PC-3 (cell line): ENCODE measurements at regions not wholly inside any gene's neighbourhood (a gene's known extent, or its start where the extent isn't known, plus 50 kb on each side); places are given as distances from the start of the nearest gene placed in this dataset.

ENCODE experiments used
- ATAC-seq: fragments of 200-7000 bp; cut with Tn5 transposase; 2 replicates; pipeline ENCODE4 v1.9.1; 2020; ENCODE audit warnings: mild to moderate bottlenecking, moderate library complexity
- BruUV-seq: library from RNA; stranded (reverse); fragments of 400-500 nt; replicated peaks from 2 replicates; lab custom pipeline; 2021; lab: Mats Ljungman, UMichigan
- CTCF ChIA-PET: fragments of 300-600 bp; sonication (Branson Sonifier 250); formaldehyde crosslinking; loops from one replicate; lab custom pipeline; 2022; ENCODE audit warnings: antibody characterized with exemption; lab: Charles Lee
- POLR2A ChIA-PET: fragments of 300-600 bp; sonication (Branson Sonifier 250); formaldehyde crosslinking; loops from one replicate; lab custom pipeline; 2022; ENCODE audit warnings: antibody characterized with exemption; ENCODE audit not compliant: unreplicated experiment; lab: Charles Lee
- DNase-seq: peaks from one replicate; pipeline ENCODE4 v3.0.0-alpha.2; 2015
- H2AFZ ChIP-seq: fragments of 300-600 bp; sonication (generic); 2 replicates; pipeline ENCODE4 v1.6.0; 2016; ENCODE audit warnings: antibody characterized with exemption, low read length
- H3F3A ChIP-seq: fragments of 300-600 bp; sonication (generic); one replicate; pipeline ENCODE4 v1.6.0; 2017; ENCODE audit warnings: antibody characterized with exemption, low read length, control low read depth, mild to moderate bottlenecking; ENCODE audit not compliant: unreplicated experiment
- H3K27ac ChIP-seq: fragments of 300-600 bp; sonication (generic); 2 replicates; pipeline ENCODE4 v1.5.1; 2016; ENCODE audit warnings: mild to moderate bottlenecking, low read length
- H3K27me3 ChIP-seq: fragments of 300-600 bp; sonication (generic); 2 replicates; pipeline ENCODE4 v1.6.1; 2016; ENCODE audit warnings: low read length, mixed read lengths
- H3K36me3 ChIP-seq: fragments of 300-600 bp; sonication (generic); 2 replicates; pipeline ENCODE4 v1.6.1; 2016; ENCODE audit warnings: low read depth, mixed run types, low read length, mixed read lengths
- H3K4me1 ChIP-seq: fragments of 300-600 bp; sonication (generic); 2 replicates; pipeline ENCODE4 v1.5.1; 2016; ENCODE audit warnings: low read length; ENCODE audit not compliant: insufficient read depth
- H3K4me2 ChIP-seq: fragments of 300-600 bp; sonication (generic); 2 replicates; pipeline ENCODE4 v1.6.0; 2016; ENCODE audit warnings: low read length
- H3K4me3 ChIP-seq: fragments of 300-600 bp; sonication (generic); 2 replicates; pipeline ENCODE4 v1.5.1; 2016; ENCODE audit warnings: mild to moderate bottlenecking, low read length, mixed read lengths
- H3K79me2 ChIP-seq: fragments of 300-600 bp; sonication (generic); 2 replicates; pipeline ENCODE4 v1.6.1; 2017; ENCODE audit warnings: low read length, mixed read lengths
- H3K9ac ChIP-seq: fragments of 300-600 bp; sonication (generic); 2 replicates; pipeline ENCODE4 v1.6.0; 2016; ENCODE audit warnings: mild to moderate bottlenecking, low read length
- H3K9me2 ChIP-seq: fragments of 300-600 bp; sonication (generic); replicated peaks from 2 replicates; pipeline ENCODE4 v1.6.1; 2016; ENCODE audit warnings: mixed run types, low read length, mixed read lengths
- H3K9me3 ChIP-seq: fragments of 300-600 bp; sonication (generic); 2 replicates; pipeline ENCODE4 v1.6.1; 2016; ENCODE audit warnings: low read length, mixed read lengths
- H4K20me1 ChIP-seq: fragments of 300-600 bp; sonication (generic); 2 replicates; pipeline ENCODE4 v1.6.1; 2016; ENCODE audit warnings: low read length, mixed read lengths
- CTCF ChIP-seq: fragments of 300-600 bp; sonication (generic); conservative IDR thresholded peaks from 2 replicates; pipeline ENCODE4 v1.5.1; 2017; ENCODE audit warnings: antibody characterized with exemption, low read depth, mild to moderate bottlenecking, low read length
- EZH2 ChIP-seq: fragments of 300-600 bp; sonication (generic); IDR thresholded peaks from one replicate; pipeline ENCODE4 v1.6.1; 2017; ENCODE audit warnings: antibody characterized with exemption, mild to moderate bottlenecking, low read length; ENCODE audit not compliant: unreplicated experiment
- EZH2phosphoT487 ChIP-seq: fragments of 300-600 bp; sonication (generic); IDR thresholded peaks from 2 replicates; pipeline ENCODE4 v1.6.1; 2018; ENCODE audit warnings: mild to moderate bottlenecking, antibody characterized with exemption, low read length, borderline replicate concordance
- intact Hi-C: fragments of 100-400 bp; cut with micrococcal nuclease; formaldehyde crosslinking; loops from 2 replicates; pipeline ENCODE4 v1.9.0; 2023

GRCh38 chr1:60423146-60423780, 349.7 kb upstream of the C1orf87 start:
- no peak overlapping the region for H3K4me3 ChIP-seq
- H2AFZ ChIP-seq = no peak overlapping the region
- H3K36me3 ChIP-seq = no peaks in the 10 kb centered on the region
- DNase-seq (no peak), ATAC-seq (no peak)
- H3K79me2 ChIP-seq = no peaks in the 10 kb centered on the region
- no peaks in the 10 kb centered on the region for H3K27me3 ChIP-seq
- no peak overlapping the region for H3K9ac ChIP-seq
- H3K27ac ChIP-seq = no peak overlapping the region
- POLR2A ChIA-PET = no interaction called here
- no peak overlapping the region for H3K4me2 ChIP-seq
- H3F3A ChIP-seq = no peaks in the 10 kb centered on the region
- no peaks in the 10 kb centered on the region for H3K9me3 ChIP-seq
- intact Hi-C loops = no loop called here
- no peaks in the 10 kb centered on the region for H3K9me2 ChIP-seq
- no peaks in the 10 kb centered on the region for H4K20me1 ChIP-seq
- H3K4me1 ChIP-seq = no peaks in the 10 kb centered on the region
- TF ChIP-seq CTCF (no peak), EZH2 (no peak), EZH2phosphoT487 (no peak)
- CTCF ChIA-PET = no interaction called here
- BruUV-seq = no TSS peak

GRCh38 chr1:60421965-60422364, 348.4 kb upstream of the C1orf87 start:
- Histone ChIP-seq H3K4me3 (no peak overlapping the region), H3K4me2 (no peak overlapping the region), H3K9me3 (no peaks in the 10 kb centered on the region), H3K9me2 (no peaks in the 10 kb centered on the region), H2AFZ (no peak overlapping the region), H3K27me3 (no peaks in the 10 kb centered on the region), H3K79me2 (no peaks in the 10 kb centered on the region), H3K36me3 (no peaks in the 10 kb centered on the region), H3K9ac (no peak overlapping the region), H3F3A (no peaks in the 10 kb centered on the region), H4K20me1 (no peaks in the 10 kb centered on the region), H3K27ac (no peak overlapping the region), H3K4me1 (no peaks in the 10 kb centered on the region)
- ChIA-PET CTCF (no interaction called here), POLR2A (interaction anchor here (0.7 kb wide), 1 partner anchor 727 kb away, joined by 3 read pairs; no protein-coding TSS in a partner anchor)
- DNase-seq = no peak
- TF ChIP-seq CTCF (no peak), EZH2phosphoT487 (no peak), EZH2 (no peak)
- BruUV-seq = no TSS peak
- intact Hi-C loops = no loop called here
- ATAC-seq = no peak

- Histone ChIP-seq H3K36me3 (no peaks in the 10 kb centered on the region), H3K9me3 (no peaks in the 10 kb centered on the region), H3K9ac (no peak overlapping the region), H3K4me3 (no peak overlapping the region), H3K27ac (no peak overlapping the region), H3F3A (no peaks in the 10 kb centered on the region), H3K27me3 (0 out of 2 replicates have a peak, but pooled peaks cover 6% of the 10 kb centered on the region), H3K79me2 (no peaks in the 10 kb centered on the region), H3K9me2 (no peaks in the 10 kb centered on the region), H3K4me2 (no peak overlapping the region), H3K4me1 (no peaks in the 10 kb centered on the region), H2AFZ (no peak overlapping the region), H4K20me1 (no peaks in the 10 kb centered on the region)
- CTCF ChIA-PET = interaction anchor here (0.6 kb wide), 1 partner anchor 55 kb away, joined by 3 read pairs; no protein-coding TSS in a partner anchor
- intact Hi-C loops = no loop called here
- POLR2A ChIA-PET = no interaction called here
- no TSS peak for BruUV-seq
- ATAC-seq (no peak), DNase-seq (no peak)
- TF ChIP-seq EZH2 (no peak), EZH2phosphoT487 (no peak), CTCF (no peak)
These were observed 345.5 kb upstream of the C1orf87 start for GRCh38 chr1:60419023-60419422.
